D721Med (cell line): ENCODE measurements at regions not wholly inside any gene's neighbourhood (a gene's known extent, or its start where the extent isn't known, plus 50 kb on each side); places are given as distances from the start of the nearest gene placed in this dataset.

ENCODE experiments used
- DNase-seq: peaks from one replicate; pipeline ENCODE4 v3.0.0; 2011; ENCODE audit warnings: low spot score; ENCODE audit not compliant: insufficient read length
- FAIRE-seq: peaks from 2 replicates; lab custom pipeline; 2011; peaks lifted over from hg19 to GRCh38; lab: Jason Lieb, UNC
- CTCF ChIP-seq: IDR thresholded peaks from 2 replicates; pipeline ENCODE4 v1.5.1; 2012; ENCODE audit warnings: mild to moderate bottlenecking, control low read depth; ENCODE audit not compliant: insufficient read depth; ENCODE audit errors: missing control alignments

- FAIRE-seq: no peak
- no peak for TF ChIP-seq CTCF
- no peak for DNase-seq
Measured at GRCh38 chr4:82045267-82045666, 328.5 kb downstream of the HNRNPD start.

- FAIRE-seq: no peak
- DNase-seq: peak; percentile 21
- no peak for TF ChIP-seq CTCF
Measured at GRCh38 chr4:82044141-82044993, 329.4 kb downstream of the HNRNPD start.

DNA sequence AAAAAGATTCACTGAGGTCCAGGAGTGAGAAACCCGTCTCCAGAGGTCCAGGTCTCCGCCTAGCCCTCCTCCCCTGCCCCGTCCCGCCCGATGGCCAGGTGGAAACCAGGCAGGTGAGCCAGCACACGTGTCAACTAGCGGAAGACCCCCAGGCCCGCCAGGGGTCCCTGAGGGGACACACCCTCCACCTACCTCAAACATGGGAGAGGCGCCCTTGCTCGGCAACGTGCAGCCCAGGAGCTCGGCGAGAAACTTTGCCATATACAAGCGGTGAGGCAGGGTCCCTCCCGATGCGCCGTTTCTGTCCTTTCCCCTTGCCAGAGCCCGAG, 330.0 kb downstream of the HNRNPD start:
- FAIRE-seq (no peak), DNase-seq (no peak)
- no peak for TF ChIP-seq CTCF

- FAIRE-seq (no peak), DNase-seq (no peak)
- no peak for TF ChIP-seq CTCF
Measured at GRCh38 chr4:82043081-82043808, 330.5 kb downstream of the HNRNPD start.

- FAIRE-seq (no peak), DNase-seq (no peak)
- TF ChIP-seq CTCF: no peak
Measured at GRCh38 chr4:82042042-82042441, 331.7 kb downstream of the HNRNPD start.

- DNase-seq: no peak
- no peak for FAIRE-seq
- no peak for TF ChIP-seq CTCF
Measured at GRCh38 chr4:82038936-82039335, 334.9 kb downstream of the HNRNPD start.

- TF ChIP-seq CTCF: no peak
- DNase-seq (no peak), FAIRE-seq (no peak)
Measured at GRCh38 chr4:82036181-82036580, 337.6 kb downstream of the HNRNPD start.
